Activated CD8-positive, alpha-beta memory T cell treated with anti-CD3 and anti-CD28 coated beads for 4 hours (primary cell): ENCODE measurements at regions not wholly inside any gene's neighbourhood (a gene's known extent, or its start where the extent isn't known, plus 50 kb on each side); places are given as distances from the start of the nearest gene placed in this dataset.
"Not testable (repeated sequence)": the region's sequence is repeated elsewhere in the genome, so short reads cannot be mapped to it uniquely, and the experiment has no call there.

Source experiments
- DNase-seq, 2 donors: peaks; one replicate each; pipeline ENCODE4 v3.0.0-alpha.2; 2020; ENCODE audit warnings: low read depth in 2 of 2

DNA sequence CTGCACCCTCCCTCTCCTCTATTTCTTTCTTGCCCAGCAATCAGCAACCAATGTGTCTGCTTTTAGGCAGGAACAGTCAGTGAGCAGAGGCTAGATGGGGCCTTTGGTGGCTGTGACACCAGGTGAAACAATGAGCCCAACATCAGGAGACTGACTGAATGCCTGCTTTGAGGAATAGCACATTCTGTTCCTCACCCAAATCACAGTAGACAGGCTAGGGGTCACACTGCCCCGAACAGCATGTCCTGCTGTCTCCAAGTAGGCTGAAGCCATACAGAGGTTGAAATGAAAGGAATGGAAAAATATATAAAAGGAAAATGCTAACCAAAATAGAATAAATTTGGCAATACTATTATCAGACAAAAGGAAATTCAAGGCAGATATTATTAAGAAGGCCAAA is 122.5 kb upstream of the GDNF start:
- DNase-seq: no peak

DNA sequence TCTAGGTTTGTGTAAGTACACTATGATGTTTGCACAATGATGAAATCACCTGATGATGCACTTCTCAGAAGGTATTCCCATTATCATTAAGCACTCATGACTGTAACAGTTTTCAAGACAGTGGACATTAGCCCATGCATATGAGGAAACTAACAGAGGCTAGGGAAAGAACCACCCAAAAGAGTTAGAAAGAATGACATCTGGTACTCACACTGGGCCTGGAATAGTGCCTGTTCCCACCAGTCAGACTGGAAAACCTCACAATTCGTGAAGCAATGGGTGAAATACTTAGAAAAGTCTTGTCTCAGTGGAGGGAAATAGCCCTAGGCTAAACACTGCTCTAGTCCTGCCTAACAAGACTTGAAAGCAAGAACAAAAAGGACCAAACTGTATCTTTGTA is 117.4 kb upstream of the GDNF start:
- no peak for DNase-seq

DNA sequence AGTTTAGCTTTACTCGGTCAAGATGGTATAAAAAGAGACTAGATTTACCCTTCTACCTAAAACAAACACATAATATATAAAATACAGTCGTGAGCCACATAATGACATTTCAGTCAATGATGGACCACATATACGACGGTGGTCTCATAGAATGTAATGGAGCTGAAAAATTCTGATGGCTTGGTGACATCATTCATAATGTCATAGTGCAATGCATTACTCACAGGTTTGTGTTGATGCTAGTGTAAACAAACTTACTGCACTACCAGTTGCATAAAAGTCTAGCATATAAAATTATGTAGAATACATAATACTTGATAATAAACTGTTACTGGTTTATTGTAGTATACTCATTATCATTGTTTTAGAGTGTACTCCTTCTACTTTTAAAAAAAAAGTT is 115.9 kb upstream of the GDNF start:
- DNase-seq: no peak

DNA sequence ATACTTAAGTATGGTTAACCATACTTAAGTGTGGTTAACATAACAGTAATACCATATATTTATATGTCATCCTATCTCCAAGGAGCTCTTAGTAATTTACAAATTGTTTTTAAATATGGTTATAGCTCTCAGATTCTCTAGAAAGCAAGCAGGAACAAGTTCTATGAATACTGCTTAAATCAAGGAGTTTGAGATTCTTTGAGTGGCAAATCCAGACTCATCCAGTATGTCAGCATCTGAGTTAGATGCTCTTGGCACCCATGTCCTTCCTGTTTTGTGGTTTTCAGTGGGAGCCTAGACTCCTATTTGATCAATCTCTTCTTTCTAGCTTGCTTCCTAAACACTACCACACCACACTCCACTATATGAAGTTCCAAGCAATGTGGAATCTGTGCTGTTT is 114.7 kb upstream of the GDNF start:
- no peak for DNase-seq

- no peak for DNase-seq
These were observed 112.3 kb upstream of the GDNF start for GRCh38 chr5:37951946-37952721.

GRCh38 chr5:37950436-37950835 is 110.6 kb upstream of the GDNF start:
- DNase-seq: no peak

- no peak for DNase-seq
These were observed 105.6 kb upstream of the GDNF start for GRCh38 chr5:37945446-37945845.

GRCh38 chr5:37943136-37943535 is 103.3 kb upstream of the GDNF start:
- not testable (repeated sequence) for DNase-seq

DNA sequence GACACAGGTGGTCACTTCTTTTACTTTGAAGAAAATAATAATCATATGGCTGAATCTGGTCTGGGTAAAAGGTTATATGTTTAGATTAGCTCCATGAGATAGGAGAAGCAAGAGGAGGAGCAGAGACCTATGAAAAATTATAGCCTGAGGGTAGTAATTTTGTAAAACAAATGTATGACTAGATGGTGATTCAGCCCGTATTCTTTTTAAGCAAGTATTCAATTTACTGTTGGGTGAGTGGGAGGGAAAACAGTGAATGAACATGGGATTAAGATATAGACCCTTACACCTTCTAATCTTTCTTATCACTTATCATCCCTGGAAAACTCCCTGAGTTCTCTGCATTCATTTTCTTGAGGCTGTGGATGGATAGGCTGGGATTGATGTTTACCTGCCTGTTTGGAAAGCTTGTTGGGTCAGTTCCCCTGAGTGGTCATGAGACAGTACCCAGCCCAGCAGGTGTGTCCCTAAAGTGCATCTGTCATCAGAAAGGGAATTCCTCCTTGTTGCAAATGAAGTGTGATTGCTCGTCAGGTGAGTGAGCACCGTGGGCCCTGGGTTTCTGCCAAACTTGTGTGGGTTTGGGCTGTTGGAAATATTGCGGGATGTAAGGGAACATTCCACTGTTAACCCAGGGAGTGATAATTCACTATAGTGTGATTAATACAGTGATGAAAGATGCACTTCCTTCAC is 101.2 kb upstream of the GDNF start:
- no peak for DNase-seq

DNA sequence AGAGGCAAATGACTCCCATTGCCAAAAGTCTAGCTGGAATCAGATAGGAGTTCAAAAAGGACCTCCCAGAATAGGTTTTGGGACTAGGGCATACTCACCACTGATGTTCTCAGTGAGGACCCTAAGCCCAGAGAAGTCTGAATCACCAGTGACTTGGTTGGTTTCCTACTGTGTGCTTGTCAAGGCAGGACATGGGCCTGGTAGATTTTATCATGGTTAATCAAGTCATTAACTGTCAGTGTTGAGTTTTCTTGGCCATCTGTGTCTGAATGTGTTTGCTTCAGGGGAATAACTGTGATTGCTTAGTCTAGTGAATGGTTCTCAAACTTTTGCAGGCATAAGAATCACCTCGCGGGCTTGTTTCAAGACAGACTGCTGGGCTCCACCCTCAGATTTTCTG is 99.0 kb upstream of the GDNF start:
- DNase-seq: no peak

- DNase-seq: no peak
These were observed 98.4 kb upstream of the GDNF start for GRCh38 chr5:37938076-37938852.

DNA sequence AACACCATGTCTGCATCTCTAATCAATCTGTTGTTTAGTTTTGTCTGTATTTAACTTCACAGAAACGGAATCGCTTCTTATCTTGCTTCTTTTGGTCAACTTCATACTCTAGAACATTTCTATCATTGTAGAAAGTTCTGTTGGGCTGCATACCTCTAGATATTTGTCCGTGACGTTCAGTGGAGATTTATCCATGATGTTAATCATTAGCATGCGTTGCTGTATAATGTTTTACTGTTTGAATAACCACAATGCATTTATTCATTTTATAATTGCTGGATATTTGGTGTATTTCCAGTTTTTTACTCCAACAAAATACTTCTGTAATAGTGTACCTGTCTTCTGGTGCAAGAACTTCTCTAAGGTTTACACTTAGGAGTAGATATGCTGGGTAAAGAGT is 96.2 kb upstream of the GDNF start:
- DNase-seq: no peak

DNA sequence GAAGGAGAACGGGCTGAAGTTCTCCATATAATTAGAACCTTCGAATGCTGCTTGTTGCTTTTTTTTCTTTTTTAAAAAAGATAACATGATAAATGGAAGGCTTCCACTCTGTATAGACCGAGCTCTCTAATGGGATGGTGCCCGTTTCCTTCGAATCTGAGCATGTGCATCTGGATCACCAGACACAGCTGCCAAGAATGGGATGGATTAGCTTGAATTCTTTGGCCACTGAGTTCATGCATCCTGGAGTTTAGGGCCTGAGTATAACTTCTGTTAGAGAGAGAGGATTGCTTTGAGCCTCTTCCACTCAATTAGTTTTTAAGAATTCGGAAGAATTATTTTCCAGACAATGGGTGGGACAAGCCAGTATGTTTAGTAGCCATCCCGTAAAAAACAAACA is 93.7 kb upstream of the GDNF start:
- DNase-seq: no peak

- DNase-seq: no peak
These were observed 92.6 kb upstream of the GDNF start for GRCh38 chr5:37932450-37932849.

GRCh38 chr5:37931541-37931940 is 91.7 kb upstream of the GDNF start:
- no peak for DNase-seq

DNA sequence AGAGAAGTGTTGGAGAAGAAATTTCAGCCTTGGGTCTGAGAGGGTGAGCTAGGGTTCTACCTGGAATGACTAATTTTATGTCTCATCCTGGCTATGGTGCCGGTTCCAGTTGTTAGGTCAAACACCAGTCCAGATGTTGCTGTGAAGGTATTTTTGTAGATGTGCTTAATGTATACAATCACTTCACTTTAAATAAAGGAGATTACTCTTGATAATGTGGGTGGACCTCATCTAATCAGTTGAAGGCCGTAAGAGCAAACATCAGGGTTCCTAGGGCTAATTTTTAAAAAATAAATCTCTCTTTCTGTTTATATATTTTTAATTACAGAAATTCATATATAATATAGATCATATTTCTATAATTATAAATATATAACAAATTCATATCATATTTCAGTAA is 90.5 kb upstream of the GDNF start:
- DNase-seq: no peak

- DNase-seq: no peak
These were observed 90.0 kb upstream of the GDNF start for GRCh38 chr5:37929791-37930190.

DNA sequence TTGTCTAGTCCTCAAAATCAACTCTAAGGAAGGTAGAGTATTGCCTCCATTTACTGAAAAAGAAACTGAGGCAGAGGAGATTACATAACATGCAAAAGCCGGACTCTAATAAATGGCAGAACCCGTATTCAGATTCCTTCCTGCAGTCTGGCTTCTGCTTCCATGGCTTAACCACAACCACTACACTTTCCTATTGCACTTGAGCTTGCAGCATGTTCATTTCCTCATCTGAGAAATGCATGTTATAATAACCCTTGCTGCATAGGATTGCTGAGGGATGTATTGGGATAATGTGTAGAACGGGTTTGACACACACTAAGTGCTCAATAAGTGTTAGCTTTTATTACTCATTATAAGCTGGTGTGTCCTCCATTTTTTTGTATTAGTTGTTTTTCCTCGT is 87.9 kb upstream of the GDNF start:
- not testable (repeated sequence) for DNase-seq

DNA sequence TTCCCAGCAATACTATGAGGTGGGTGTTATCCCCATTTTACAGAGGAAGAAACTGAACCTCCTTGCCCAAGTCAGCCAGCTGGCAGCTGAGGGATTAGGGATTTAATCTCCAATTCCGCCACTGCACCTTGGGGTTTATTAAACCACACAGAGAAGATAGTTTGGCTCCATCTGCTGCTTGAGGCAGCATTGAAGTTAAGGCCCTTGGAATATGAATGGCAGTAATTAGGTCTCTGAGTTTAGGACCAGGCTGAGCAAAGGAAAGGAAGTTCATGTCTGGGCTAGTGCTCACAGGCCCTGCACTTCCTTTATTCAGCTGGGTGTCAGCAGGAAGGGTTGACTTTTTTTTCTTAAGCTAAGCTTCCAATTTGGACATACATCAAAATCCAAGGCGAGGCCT is 86.9 kb upstream of the GDNF start:
- no peak for DNase-seq

GRCh38 chr5:37921452-37921851 is 81.6 kb upstream of the GDNF start:
- no peak for DNase-seq

GRCh38 chr5:37918424-37918823 is 78.6 kb upstream of the GDNF start:
- no peak for DNase-seq

- no peak for DNase-seq
These were observed 76.7 kb upstream of the GDNF start for GRCh38 chr5:37916525-37916924.
